K562 (cell line): ENCODE measurements at regions not wholly inside any gene's neighbourhood (a gene's known extent, or its start where the extent isn't known, plus 50 kb on each side); places are given as distances from the start of the nearest gene placed in this dataset.

Source experiments
- ATAC-seq: fragments of 200-7000 bp; cut with Tn5 transposase; 3 replicates; pipeline ENCODE4 v1.9.1; 2020; ENCODE audit warnings: moderate library complexity
- BruUV-seq: library from RNA; stranded (reverse); fragments of 400-500 nt; replicated peaks from 2 replicates; lab custom pipeline; 2021; lab: Mats Ljungman, UMichigan
- CTCF ChIA-PET: fragments of 300-600 bp; formaldehyde crosslinking; extraction: SDS; loops from one replicate; lab custom pipeline; 2021; ENCODE audit warnings: low intra/inter-chr PET ratio; lab: Yijun Ruan, JAX
- POLR2A ChIA-PET: fragments of 300-600, 350-650 bp; sonication (Branson Sonifier 250); formaldehyde crosslinking; extraction: SDS; loops from one replicate; lab custom pipeline; 2021; ENCODE audit warnings: antibody characterized with exemption, inconsistent platforms; lab: Yijun Ruan, JAX
- DNase-seq, 4 experiments: peaks; one replicate each; pipeline versions ENCODE4 v3.0.0 to v3.0.0-alpha.2; 2011 to 2018; ENCODE audit warnings: low spot score in 3 of 4, mixed read lengths in 3 of 4; ENCODE audit errors: extremely low read depth in 1 of 4
- FAIRE-seq: peaks from 2 replicates; lab custom pipeline; 2011; peaks lifted over from hg19 to GRCh38; lab: Jason Lieb, UNC
- H2AFZ ChIP-seq: 2 replicates; pipeline ENCODE4 v1.6.0; 2011; ENCODE audit warnings: low read depth, low read length, control low read depth, inconsistent platforms
- H3K27ac ChIP-seq: fragments of 200-600 bp; 3 replicates; pipeline ENCODE4 v1.8.0; 2011; ENCODE audit warnings: low read depth, mild to moderate bottlenecking, control low read depth, inconsistent platforms, low read length, moderate library complexity, mixed read lengths; ENCODE audit errors: extremely low read depth
- H3K27me3 ChIP-seq, 2 experiments: fragments of 300-600 bp in 1 of 2; 2 replicates in 1 of 2; 3 replicates in 1 of 2; pipeline versions ENCODE4 v1.6.0 to v1.8.0; 2011; ENCODE audit warnings: inconsistent platforms in 2 of 2, low read length in 2 of 2, mild to moderate bottlenecking in 1 of 2, mixed read lengths in 1 of 2, moderate library complexity in 1 of 2; ENCODE audit not compliant: control insufficient read depth in 2 of 2, insufficient read depth in 2 of 2
- H3K36me3 ChIP-seq: fragments of 300-600 bp; 3 replicates; pipeline ENCODE4 v1.8.0; 2011; ENCODE audit warnings: mild to moderate bottlenecking, low read length, inconsistent platforms; ENCODE audit not compliant: control insufficient read depth, insufficient read depth
- H3K4me1 ChIP-seq, 2 experiments: fragments of 200-600 bp in 1 of 2; replicated peaks in 1 of 2; 2 replicates in 1 of 2; 3 replicates in 1 of 2; pipeline versions ENCODE4 v1.5.1 to v1.8.0; 2011; ENCODE audit warnings: inconsistent platforms in 2 of 2, low read length in 2 of 2, mild to moderate bottlenecking in 1 of 2, mixed read lengths in 1 of 2, moderate library complexity in 1 of 2; ENCODE audit not compliant: control insufficient read depth in 2 of 2, insufficient read depth in 2 of 2
- H3K4me2 ChIP-seq: 2 replicates; pipeline ENCODE4 v1.6.1; 2011; ENCODE audit warnings: low read length, control low read depth, inconsistent platforms, mixed read lengths; ENCODE audit not compliant: insufficient read depth
- H3K4me3 ChIP-seq: fragments of 200-600 bp; sonication (generic), shearing (Covaris generic); 2 replicates; pipeline ENCODE4 v1.5.1; 2016; ENCODE audit warnings: control low read depth, inconsistent platforms
- H3K79me2 ChIP-seq: fragments of 200-600 bp; 3 replicates; pipeline ENCODE4 v1.8.0; 2011; ENCODE audit warnings: low read length, inconsistent platforms; ENCODE audit not compliant: control insufficient read depth, insufficient read depth
- H3K9ac ChIP-seq, 2 experiments: 2 replicates each; pipeline versions ENCODE4 v1.6.0 to v1.6.1; 2011; ENCODE audit warnings: low read depth in 2 of 2, low read length in 2 of 2, control low read depth in 1 of 2, inconsistent platforms in 1 of 2, mild to moderate bottlenecking in 1 of 2, mixed read lengths in 1 of 2; ENCODE audit not compliant: insufficient read depth in 1 of 2
- H3K9me1 ChIP-seq: one replicate; pipeline ENCODE4 v1.6.0; 2011; ENCODE audit warnings: inconsistent platforms, mild to moderate bottlenecking, low read length, moderate library complexity; ENCODE audit not compliant: control insufficient read depth, insufficient read depth
- H3K9me3 ChIP-seq: replicated peaks from 2 replicates; pipeline ENCODE4 v1.5.1; 2011; ENCODE audit warnings: low read depth, low read length, inconsistent platforms; ENCODE audit not compliant: control insufficient read depth, insufficient read depth
- H4K20me1 ChIP-seq: replicated peaks from 2 replicates; pipeline ENCODE4 v1.6.1; 2011; ENCODE audit warnings: low read length, inconsistent platforms, mixed read lengths; ENCODE audit not compliant: control insufficient read depth, insufficient read depth
- ATF2 ChIP-seq: sonication (generic); formaldehyde crosslinking; IDR thresholded peaks from 2 replicates; pipeline ENCODE4 v1.8.1; 2022; ENCODE audit warnings: missing genetic modification reagents
- CBX1 ChIP-seq: sonication (generic); IDR thresholded peaks from 2 replicates; pipeline ENCODE4 v1.6.1; 2016; ENCODE audit warnings: antibody characterized with exemption, low read depth, mild to moderate bottlenecking
- ERF ChIP-seq: fragments of 450-650 bp; formaldehyde crosslinking; IDR thresholded peaks from 2 replicates; pipeline ENCODE4 v1.4.0; 2020; ENCODE audit warnings: mild to moderate bottlenecking, mixed read lengths
- HDAC1 ChIP-seq, 2 experiments: fragments of 450-650 bp; IDR thresholded peaks; 2 replicates each; pipeline ENCODE4 v1.6.1; 2016 to 2017; ENCODE audit warnings: inconsistent platforms in 1 of 2, mild to moderate bottlenecking in 1 of 2, moderate library complexity in 1 of 2
- PCBP1 ChIP-seq: fragments of 200-400 bp; formaldehyde crosslinking; IDR thresholded peaks from 2 replicates; pipeline ENCODE4 v1.6.1; 2018; ENCODE audit warnings: mild to moderate bottlenecking, low read depth, low read length; ENCODE audit not compliant: poor library complexity, severe bottlenecking
- SP1 ChIP-seq: sonication (generic); formaldehyde crosslinking; IDR thresholded peaks from 2 replicates; pipeline ENCODE4 v1.8.1; 2022; ENCODE audit warnings: mild to moderate bottlenecking, missing genetic modification reagents
- ZNF3 ChIP-seq: fragments of 250-450 bp; sonication (Bioruptor Pico); IDR thresholded peaks from 2 replicates; pipeline ENCODE4 v1.5.0; 2021; ENCODE audit warnings: mild to moderate bottlenecking, moderate library complexity
- WGBS: fragments of 100-300 bp; shearing (Covaris generic); methylation state at CpG from one replicate; pipeline ENCODE4 v1.1.6; 2016; ENCODE audit warnings: low coverage, mixed read lengths; ENCODE audit not compliant: insufficient coverage; ENCODE audit errors: missing lambda C conversion rate; 5-methylcytosine and 5-hydroxymethylcytosine counted together
- in situ Hi-C: fragments of 300-500 bp; cut with MboI; formaldehyde crosslinking; loops from 4 replicates; pipeline ENCODE4 v1.15.0; 2018; ENCODE audit warnings: inconsistent platforms, mixed read lengths
- intact Hi-C: fragments of 100-400 bp; cut with micrococcal nuclease; formaldehyde crosslinking; loops from 2 replicates; pipeline ENCODE4 v1.14.2; 2022

GRCh38 chr3:127472506-127472905 is 118.0 kb downstream of the TPRA1 start (continued):
- TF ChIP-seq ATF2 (CRISPR knock-in tag), result no peak
- no peak for TF ChIP-seq SP1 (CRISPR knock-in tag)
- TF ChIP-seq CBX1, result no peak
- no peak for TF ChIP-seq ZNF3 (CRISPR knock-in tag)

- Histone ChIP-seq H4K20me1 (no peaks in the 10 kb centered on the region), H3K36me3 (no peaks in the 10 kb centered on the region), H3K9me3 (no peaks in the 10 kb centered on the region), H3K4me2 (no peak overlapping the region), H3K9me1 (no peaks in the 10 kb centered on the region), H3K79me2 (no peaks in the 10 kb centered on the region), H3K4me3 (no peak overlapping the region), H2AFZ (no peak overlapping the region), H3K27ac (no peak overlapping the region), H3K27me3 (no peaks in the 10 kb centered on the region), H3K4me1 (no peaks in the 10 kb centered on the region), H3K9ac (no peak overlapping the region)
- ChIA-PET POLR2A (no interaction called here), CTCF (no interaction called here)
- ATAC-seq (no peak), FAIRE-seq (no peak), DNase-seq (no peak)
- 0% methylated on average over 5 of the region's 5 CpGs for WGBS
- intact Hi-C loops (no loop called here), in situ Hi-C loops (no loop called here)
- no TSS peak for BruUV-seq
- no peak for TF ChIP-seq HDAC1 (IDR thresholded peaks at IDR 0.05)
- no peak for TF ChIP-seq ERF
- no peak for TF ChIP-seq PCBP1
Observed at GRCh38 chr3:127471142-127471541, 119.4 kb downstream of the TPRA1 start.
